SK-N-SH (cell line): ENCODE measurements at regions not wholly inside any gene's neighbourhood (a gene's known extent, or its start where the extent isn't known, plus 50 kb on each side); places are given as distances from the start of the nearest gene placed in this dataset.

ENCODE experiments used
- CTCF ChIA-PET: fragments of 300-600, 350-600 bp; formaldehyde crosslinking; extraction: SDS; loops from one replicate; lab custom pipeline; 2021; lab: Yijun Ruan, JAX
- POLR2A ChIA-PET: fragments of 350-600 bp; sonication (Branson Sonifier 250); formaldehyde crosslinking; extraction: SDS; loops from one replicate; lab custom pipeline; 2020; ENCODE audit warnings: antibody characterized with exemption, inconsistent platforms; lab: Yijun Ruan, JAX
- DNase-seq: peaks from one replicate; pipeline ENCODE4 v3.0.0; 2012
- H2AFZ ChIP-seq: fragments of 200-600 bp; sonication (generic); 2 replicates; pipeline ENCODE4 v1.8.1; 2016; ENCODE audit warnings: antibody characterized with exemption, mild to moderate bottlenecking, low read depth
- H3F3A ChIP-seq: fragments of 200-600 bp; sonication (generic); replicated peaks from 2 replicates; pipeline ENCODE3; 2016; ENCODE audit warnings: antibody characterized with exemption, mild to moderate bottlenecking; ENCODE audit not compliant: insufficient read depth
- H3K27ac ChIP-seq, 2 experiments: fragments of 200-500 bp in 1 of 2; fragments of 200-600 bp in 1 of 2; sonication (Bioruptor generic) in 1 of 2; sonication (generic), shearing (Covaris generic) in 1 of 2; 2 replicates each; pipeline versions ENCODE4 v1.5.1 to v1.6.1; 2014 to 2016; ENCODE audit warnings: low read depth in 2 of 2, inconsistent platforms in 1 of 2, low read length in 1 of 2, mild to moderate bottlenecking in 1 of 2, mixed read lengths in 1 of 2
- H3K27me3 ChIP-seq: fragments of 200-600 bp; sonication (generic), shearing (Covaris generic); 2 replicates; pipeline ENCODE4 v1.6.1; 2016; ENCODE audit warnings: mixed run types; ENCODE audit not compliant: insufficient read depth
- H3K36me3 ChIP-seq, 2 experiments: fragments of 200-500 bp in 1 of 2; fragments of 200-600 bp in 1 of 2; sonication (Bioruptor generic) in 1 of 2; sonication (generic) in 1 of 2; replicated peaks in 1 of 2; 2 replicates each; pipeline versions ENCODE3 to v1.5.1; 2014 to 2016; ENCODE audit warnings: low read length in 1 of 2, mild to moderate bottlenecking in 1 of 2; ENCODE audit not compliant: insufficient read depth in 2 of 2, control insufficient read depth in 1 of 2
- H3K4me1 ChIP-seq, 2 experiments: fragments of 200-500 bp in 1 of 2; fragments of 200-600 bp in 1 of 2; sonication (Bioruptor generic) in 1 of 2; sonication (generic), shearing (Covaris generic) in 1 of 2; 2 replicates each; pipeline versions ENCODE4 v1.5.1 to v1.6.1; 2014 to 2016; ENCODE audit warnings: low read depth in 1 of 2, low read length in 1 of 2, mixed run types in 1 of 2; ENCODE audit not compliant: insufficient read depth in 2 of 2, control insufficient read depth in 1 of 2
- H3K4me2 ChIP-seq: fragments of 200-600 bp; sonication (generic), shearing (Covaris generic); 2 replicates; pipeline ENCODE4 v1.6.1; 2017; ENCODE audit warnings: mixed run types
- H3K4me3 ChIP-seq, 2 experiments: fragments of 200-500 bp in 1 of 2; fragments of 200-600 bp in 1 of 2; sonication (Bioruptor generic) in 1 of 2; sonication (generic), shearing (Covaris generic) in 1 of 2; 2 replicates each; pipeline versions ENCODE4 v1.5.1 to v1.8.1; 2014 to 2016; ENCODE audit warnings: low read depth in 2 of 2, inconsistent platforms in 1 of 2, low read length in 1 of 2, mild to moderate bottlenecking in 1 of 2, mixed read lengths in 1 of 2, moderate library complexity in 1 of 2
- H3K79me2 ChIP-seq: fragments of 200-600 bp; sonication (generic); 2 replicates; pipeline ENCODE4 v1.8.1; 2017; ENCODE audit warnings: mild to moderate bottlenecking; ENCODE audit not compliant: insufficient read depth
- H3K9ac ChIP-seq: fragments of 200-600 bp; sonication (generic); 2 replicates; pipeline ENCODE4 v1.6.1; 2017; ENCODE audit warnings: mixed run types
- H3K9me2 ChIP-seq: fragments of 200-600 bp; sonication (generic); 2 replicates; pipeline ENCODE4 v1.6.1; 2017; ENCODE audit warnings: mixed run types
- H3K9me3 ChIP-seq: fragments of 200-600 bp; sonication (generic); 2 replicates; pipeline ENCODE4 v1.6.1; 2017; ENCODE audit warnings: mixed run types, mild to moderate bottlenecking, moderate library complexity
- H4K20me1 ChIP-seq: fragments of 200-600 bp; sonication (generic); 2 replicates; pipeline ENCODE4 v1.6.1; 2017; ENCODE audit warnings: mild to moderate bottlenecking, mixed run types; ENCODE audit not compliant: insufficient read depth
- CHD2 ChIP-seq: fragments of 150-350 bp; IDR thresholded peaks from 2 replicates; pipeline ENCODE4 v1.6.1; 2018; ENCODE audit warnings: low read length; ENCODE audit not compliant: partially characterized antibody
- ELF1 ChIP-seq: IDR thresholded peaks from 2 replicates; pipeline ENCODE4 v1.4.0; 2012
- EP300 ChIP-seq, 2 experiments: IDR thresholded peaks; 2 replicates each; pipeline versions ENCODE4 v1.4.0 to v1.6.1; 2012; ENCODE audit warnings: borderline replicate concordance in 1 of 2, low read depth in 1 of 2, low read length in 1 of 2
- EZH2phosphoT487 ChIP-seq: fragments of 200-600 bp; sonication (generic); IDR thresholded peaks from 2 replicates; pipeline ENCODE4 v1.6.1; 2017; ENCODE audit warnings: low read depth, mixed run types, mild to moderate bottlenecking, antibody characterized with exemption, moderate library complexity, borderline replicate concordance
- FOSL2 ChIP-seq: IDR thresholded peaks from 2 replicates; pipeline ENCODE4 v1.4.0; 2012; ENCODE audit warnings: low read depth, mild to moderate bottlenecking, moderate library complexity, borderline replicate concordance
- FOXJ3 ChIP-seq: sonication (generic); formaldehyde crosslinking; IDR thresholded peaks from 2 replicates; pipeline ENCODE4 v1.5.1; 2020; ENCODE audit warnings: mild to moderate bottlenecking, missing genetic modification reagents
- FOXM1 ChIP-seq: IDR thresholded peaks from 2 replicates; pipeline ENCODE4 v1.4.0; 2012; ENCODE audit warnings: low read depth, mild to moderate bottlenecking
- GABPA ChIP-seq: IDR thresholded peaks from 2 replicates; pipeline ENCODE4 v1.4.0; 2012; ENCODE audit warnings: low read depth, mild to moderate bottlenecking
- GATA2 ChIP-seq: sonication (generic); formaldehyde crosslinking; IDR thresholded peaks from 2 replicates; pipeline ENCODE4 v1.5.0; 2020; ENCODE audit warnings: mild to moderate bottlenecking, missing genetic modification reagents
- JUND ChIP-seq: IDR thresholded peaks from 2 replicates; pipeline ENCODE4 v1.4.0; 2012
- MEF2A ChIP-seq: IDR thresholded peaks from 2 replicates; pipeline ENCODE4 v1.4.0; 2012; ENCODE audit warnings: low read depth, borderline replicate concordance
- MXI1 ChIP-seq: IDR thresholded peaks from 2 replicates; pipeline ENCODE4 v1.6.1; 2012; ENCODE audit warnings: mild to moderate bottlenecking, low read depth, low read length, improper control_type of control experiment
- NFIC ChIP-seq: IDR thresholded peaks from 2 replicates; pipeline ENCODE4 v1.4.0; 2012; ENCODE audit warnings: borderline replicate concordance
- PBX3 ChIP-seq: IDR thresholded peaks from 2 replicates; pipeline ENCODE4; 2012
- POLR2AphosphoS5 ChIP-seq: IDR thresholded peaks from 2 replicates; pipeline ENCODE4 v1.6.1; 2012; ENCODE audit warnings: low read depth, low read length
- RAD21 ChIP-seq: IDR thresholded peaks from 2 replicates; pipeline ENCODE4 v1.6.1; 2012; ENCODE audit warnings: mild to moderate bottlenecking, low read length
- RCOR1 ChIP-seq: fragments of 150-350 bp; IDR thresholded peaks from 2 replicates; pipeline ENCODE4 v1.6.1; 2017; ENCODE audit warnings: antibody characterized with exemption, low read length
- REST ChIP-seq: IDR thresholded peaks from 2 replicates; pipeline ENCODE4 v1.6.1; 2012; ENCODE audit warnings: mild to moderate bottlenecking, low read depth, low read length, moderate library complexity
- RXRA ChIP-seq: IDR thresholded peaks from 2 replicates; pipeline ENCODE4 v1.4.0; 2012; ENCODE audit warnings: low read depth, mild to moderate bottlenecking, borderline replicate concordance
- SIN3A ChIP-seq: IDR thresholded peaks from 2 replicates; pipeline ENCODE4 v1.6.1; 2012; ENCODE audit warnings: low read depth, mild to moderate bottlenecking, low read length, moderate library complexity, borderline replicate concordance
- SMC3 ChIP-seq: IDR thresholded peaks from 2 replicates; pipeline ENCODE4 v1.6.1; 2012; ENCODE audit warnings: low read depth, low read length, improper control_type of control experiment
- TCF12 ChIP-seq: IDR thresholded peaks from 2 replicates; pipeline ENCODE4 v1.4.0; 2012
- TEAD4 ChIP-seq: IDR thresholded peaks from 2 replicates; pipeline ENCODE4 v1.4.0; 2012; ENCODE audit warnings: mild to moderate bottlenecking, borderline replicate concordance; ENCODE audit not compliant: insufficient read depth
- USF2 ChIP-seq: fragments of 150-350 bp; IDR thresholded peaks from 2 replicates; pipeline ENCODE4 v1.6.1; 2017; ENCODE audit warnings: antibody characterized with exemption, low read length, low read depth, borderline replicate concordance
- YY1 ChIP-seq: IDR thresholded peaks from 2 replicates; pipeline ENCODE4 v1.4.0; 2012; ENCODE audit warnings: low read depth, mild to moderate bottlenecking
- WGBS: methylation state at CpG from one replicate; pipeline ENCODE4 v1.1.6; 2017; ENCODE audit warnings: low lambda C conversion rate; 5-methylcytosine and 5-hydroxymethylcytosine counted together
- TF ChIP-seq, protein P1 (sequence below): fragments of 150-350 bp; IDR thresholded peaks from 2 replicates; pipeline ENCODE4 v1.6.1; 2016; ENCODE audit warnings: mild to moderate bottlenecking, low read depth, low read length
- TF ChIP-seq, protein P2 (sequence below): IDR thresholded peaks from 2 replicates; pipeline ENCODE4 v1.4.0; 2012; ENCODE audit warnings: low read depth

DNA sequence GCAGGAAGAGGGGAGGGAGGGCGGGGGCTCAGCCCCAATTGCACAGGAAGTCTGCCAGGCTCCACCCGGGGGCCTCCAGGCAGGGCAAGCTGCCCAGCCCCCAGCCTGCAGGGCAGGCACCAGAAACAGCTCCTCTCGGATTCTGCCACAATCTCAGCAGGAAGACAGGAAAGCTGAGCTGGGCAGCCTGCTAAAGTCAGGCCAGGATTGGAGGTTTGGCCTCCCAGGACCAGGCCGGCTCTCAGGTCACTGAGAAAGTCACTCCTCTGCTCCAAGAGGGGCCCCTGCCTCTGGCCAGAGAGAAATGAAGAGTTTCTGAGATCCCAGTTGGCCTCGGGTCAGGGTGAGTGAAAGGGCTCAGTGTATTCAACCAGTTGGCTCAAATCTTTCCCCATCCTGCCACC, 54.6 kb upstream of the STXBP1 start:
- Histone ChIP-seq H4K20me1 (peaks cover 40% of the 10 kb centered on the region), H3F3A (peaks cover 53% of the 10 kb centered on the region), H3K9me2 (no peaks in the 10 kb centered on the region), H3K36me3 (peaks cover 8 to 39% of the 10 kb centered on the region in 2 experiments), H3K9ac (peak overlapping the region; percentile 45; the same call in 1 of the 2 replicates), H2AFZ (no peak overlapping the region), H3K4me1 (peaks cover 38 to 67% of the 10 kb centered on the region in 2 experiments; a peak in 3 of 4 replicates), H3K27me3 (no peaks in the 10 kb centered on the region), H3K9me3 (no peaks in the 10 kb centered on the region), H3K4me2 (peak overlapping the region; percentile 80), H3K79me2 (peaks cover 95% of the 10 kb centered on the region), H3K27ac (peak overlapping the region; percentile 92 to 94), H3K4me3 (peak overlapping the region in 1 of 2 experiments; percentile 33; a peak in 1 of 4 replicates)
- peak; percentile 91 for DNase-seq
- POLR2A ChIA-PET = interaction anchor here (0.5 to 1.9 kb wide), 3 partner anchors 10 to 13 kb away, joined by 3 to 5 read pairs (median 4); a partner anchor contains a TSS
- CTCF ChIA-PET = interaction anchor here (0.6 to 5.5 kb wide), 6 partner anchors 13 to 177 kb away, joined by 3 to 23 read pairs (median 7); partner anchors contain the start of gene TOR2A
- WGBS = 13% methylated on average over 4 of the region's 5 CpGs
- TF ChIP-seq JUND (no peak), REST (no peak), EZH2phosphoT487 (no peak), CHD2 (peak; percentile 89), RAD21 (no peak), RCOR1 (0 out of 2 replicates have a peak, but pooled peaks have one; percentile 20), GABPA (peak; percentile 29; the same call in 1 of the 2 replicates), TEAD4 (no peak), TCF12 (peak; percentile 61), RXRA (no peak; the same call in 1 of the 2 replicates), EP300 (IDR thresholded peaks at IDR 0.05; ENCODE audit: borderline replicate concordance in 1 of 2, low read depth in 1 of 2, low read length in 1 of 2) (peak; percentile 34 to 48; a peak in 2 of 4 replicates), ELF1 (no peak), USF2 (no peak), YY1 (no peak), GATA2 (CRISPR knock-in tag) (no peak), FOXM1 (no peak), NFIC (peak; percentile 32; the same call in 1 of the 2 replicates), SIN3A (no peak), SMC3 (no peak), MEF2A (no peak), FOXJ3 (CRISPR knock-in tag) (no peak), PBX3 (no peak), POLR2AphosphoS5 (peak; percentile 59), MXI1 (peak; percentile 35; the same call in 1 of the 2 replicates), FOSL2 (no peak)
- TF ChIP-seq, protein P1, sequence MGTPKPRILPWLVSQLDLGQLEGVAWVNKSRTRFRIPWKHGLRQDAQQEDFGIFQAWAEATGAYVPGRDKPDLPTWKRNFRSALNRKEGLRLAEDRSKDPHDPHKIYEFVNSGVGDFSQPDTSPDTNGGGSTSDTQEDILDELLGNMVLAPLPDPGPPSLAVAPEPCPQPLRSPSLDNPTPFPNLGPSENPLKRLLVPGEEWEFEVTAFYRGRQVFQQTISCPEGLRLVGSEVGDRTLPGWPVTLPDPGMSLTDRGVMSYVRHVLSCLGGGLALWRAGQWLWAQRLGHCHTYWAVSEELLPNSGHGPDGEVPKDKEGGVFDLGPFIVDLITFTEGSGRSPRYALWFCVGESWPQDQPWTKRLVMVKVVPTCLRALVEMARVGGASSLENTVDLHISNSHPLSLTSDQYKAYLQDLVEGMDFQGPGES = no peak
- TF ChIP-seq, protein P2, sequence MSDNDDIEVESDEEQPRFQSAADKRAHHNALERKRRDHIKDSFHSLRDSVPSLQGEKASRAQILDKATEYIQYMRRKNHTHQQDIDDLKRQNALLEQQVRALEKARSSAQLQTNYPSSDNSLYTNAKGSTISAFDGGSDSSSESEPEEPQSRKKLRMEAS = peak; percentile 63; the same call in 1 of the 2 replicates
